Parathyroid adenoma (tissue), 2 donors: ENCODE measurements at regions not wholly inside any gene's neighbourhood (a gene's known extent, or its start where the extent isn't known, plus 50 kb on each side); places are given as distances from the start of the nearest gene placed in this dataset.

ENCODE experiments used
- H2AFZ ChIP-seq: fragments of 300-600 bp; sonication (generic); one replicate; pipeline ENCODE4 v1.7.0; 2017; ENCODE audit warnings: antibody characterized with exemption, mild to moderate bottlenecking
- H3K27ac ChIP-seq: fragments of 300-600 bp; sonication (generic); one replicate; pipeline ENCODE4 v1.7.0; 2017
- H3K27me3 ChIP-seq: fragments of 300-600 bp; sonication (generic); one replicate; pipeline ENCODE4 v1.7.0; 2017; ENCODE audit warnings: low read length; ENCODE audit not compliant: control insufficient read depth, insufficient read depth
- H3K36me3 ChIP-seq: fragments of 300-600 bp; sonication (generic); one replicate; pipeline ENCODE4 v1.7.0; 2017; ENCODE audit warnings: low read length; ENCODE audit not compliant: control insufficient read depth, insufficient read depth
- H3K4me1 ChIP-seq: fragments of 300-600 bp; sonication (generic); one replicate; pipeline ENCODE4 v1.7.0; 2017; ENCODE audit warnings: control low read depth
- H3K4me2 ChIP-seq: fragments of 300-600 bp; sonication (generic); one replicate; pipeline ENCODE4 v1.7.0; 2017; ENCODE audit warnings: low read length
- H3K4me3 ChIP-seq: fragments of 300-600 bp; sonication (generic); one replicate; pipeline ENCODE4 v1.7.0; 2017; ENCODE audit warnings: low read depth, low read length
- H3K79me2 ChIP-seq: fragments of 300-600 bp; sonication (generic); one replicate; pipeline ENCODE4 v1.7.0; 2017; ENCODE audit warnings: control low read depth
- H3K9ac ChIP-seq: fragments of 300-600 bp; sonication (generic); one replicate; pipeline ENCODE4 v1.7.0; 2017; ENCODE audit warnings: mild to moderate bottlenecking
- H3K9me3 ChIP-seq: fragments of 300-600 bp; sonication (generic); one replicate; pipeline ENCODE4 v1.7.0; 2017; ENCODE audit warnings: low read length; ENCODE audit not compliant: control insufficient read depth
- CTCF ChIP-seq: fragments of 300-600 bp; sonication (generic); IDR thresholded peaks from one replicate; pipeline ENCODE4 v1.7.0; 2017; ENCODE audit warnings: antibody characterized with exemption, mild to moderate bottlenecking
- donor health status: primary hyperparathyroidism.

GRCh38 chr1:56029319-56030003 lies 549.9 kb downstream of the PLPP3 start:
- Histone ChIP-seq H3K9ac (no peak overlapping the region), H3K9me3 (no peaks in the 10 kb centered on the region), H3K79me2 (no peaks in the 10 kb centered on the region), H3K36me3 (no peaks in the 10 kb centered on the region), H3K27me3 (no peaks in the 10 kb centered on the region), H3K4me1 (no peaks in the 10 kb centered on the region), H2AFZ (no peak overlapping the region), H3K27ac (no peak overlapping the region), H3K4me3 (no peak overlapping the region), H3K4me2 (no peak overlapping the region)
- TF ChIP-seq CTCF = no peak

GRCh38 chr1:56028911-56029310 lies 550.5 kb downstream of the PLPP3 start:
- H3K9ac ChIP-seq = no peak overlapping the region
- H3K4me2 ChIP-seq = no peak overlapping the region
- no peak overlapping the region for H3K4me3 ChIP-seq
- H3K9me3 ChIP-seq = no peaks in the 10 kb centered on the region
- H3K36me3 ChIP-seq = no peaks in the 10 kb centered on the region
- no peak for TF ChIP-seq CTCF
- no peaks in the 10 kb centered on the region for H3K79me2 ChIP-seq
- H3K27me3 ChIP-seq = no peaks in the 10 kb centered on the region
- H2AFZ ChIP-seq = no peak overlapping the region
- H3K4me1 ChIP-seq = no peaks in the 10 kb centered on the region
- H3K27ac ChIP-seq = no peak overlapping the region

GRCh38 chr1:56028244-56028643 lies 551.1 kb downstream of the PLPP3 start:
- H3K36me3 ChIP-seq = no peaks in the 10 kb centered on the region
- H3K4me2 ChIP-seq = no peak overlapping the region
- no peak for TF ChIP-seq CTCF
- no peaks in the 10 kb centered on the region for H3K4me1 ChIP-seq
- no peaks in the 10 kb centered on the region for H3K27me3 ChIP-seq
- H3K9me3 ChIP-seq = no peaks in the 10 kb centered on the region
- no peaks in the 10 kb centered on the region for H3K79me2 ChIP-seq
- no peak overlapping the region for H3K27ac ChIP-seq
- H3K4me3 ChIP-seq = no peak overlapping the region
- no peak overlapping the region for H3K9ac ChIP-seq
- no peak overlapping the region for H2AFZ ChIP-seq

GRCh38 chr1:56025942-56026341 lies 553.4 kb downstream of the PLPP3 start:
- no peaks in the 10 kb centered on the region for H3K4me1 ChIP-seq
- no peak overlapping the region for H3K4me3 ChIP-seq
- no peaks in the 10 kb centered on the region for H3K27me3 ChIP-seq
- no peaks in the 10 kb centered on the region for H3K36me3 ChIP-seq
- H3K9me3 ChIP-seq = no peaks in the 10 kb centered on the region
- no peak overlapping the region for H3K27ac ChIP-seq
- no peak overlapping the region for H2AFZ ChIP-seq
- no peak overlapping the region for H3K9ac ChIP-seq
- no peak for TF ChIP-seq CTCF
- no peaks in the 10 kb centered on the region for H3K79me2 ChIP-seq
- no peak overlapping the region for H3K4me2 ChIP-seq

GRCh38 chr1:56024155-56024554 lies 555.2 kb downstream of the PLPP3 start:
- Histone ChIP-seq H2AFZ (no peak overlapping the region), H3K4me2 (no peak overlapping the region), H3K79me2 (no peaks in the 10 kb centered on the region), H3K4me3 (no peak overlapping the region), H3K9me3 (no peaks in the 10 kb centered on the region), H3K4me1 (no peaks in the 10 kb centered on the region), H3K27ac (no peak overlapping the region), H3K36me3 (no peaks in the 10 kb centered on the region), H3K27me3 (no peaks in the 10 kb centered on the region), H3K9ac (no peak overlapping the region)
- TF ChIP-seq CTCF = no peak
